Stimulated activated CD8-positive, alpha-beta memory T cell treated with anti-CD3 and anti-CD28 coated beads, Interleukin-7, amount 100 ng/mL, for 24 hours (primary cell): ENCODE measurements at regions not wholly inside any gene's neighbourhood (a gene's known extent, or its start where the extent isn't known, plus 50 kb on each side); places are given as distances from the start of the nearest gene placed in this dataset.

Experiments used
- DNase-seq: peaks from one replicate; pipeline ENCODE4 v3.0.0-alpha.2; 2020; ENCODE audit warnings: low read depth

DNA sequence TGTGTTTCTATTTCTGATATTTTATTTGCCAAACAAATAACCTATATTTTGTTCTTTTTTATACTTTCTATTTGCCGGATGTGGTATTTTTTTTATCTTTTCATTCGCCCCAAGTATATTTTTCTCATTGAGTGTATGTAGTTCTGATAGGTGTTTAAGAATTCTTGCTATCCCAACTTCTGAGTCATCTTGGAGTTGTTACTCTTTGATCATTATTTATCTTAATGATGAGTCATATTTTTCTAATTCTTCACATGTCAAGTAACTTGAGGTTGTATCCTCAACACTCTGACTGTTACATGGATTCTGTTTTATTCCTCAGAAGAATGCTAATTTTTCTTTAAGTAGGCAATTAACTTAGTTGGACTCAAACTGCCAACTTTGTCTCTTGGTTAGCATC, 498.1 kb downstream of the TLE1 start:
- DNase-seq, result no peak

GRCh38 chr9:81190659-81191058, 498.7 kb downstream of the TLE1 start:
- DNase-seq, result no peak

DNA sequence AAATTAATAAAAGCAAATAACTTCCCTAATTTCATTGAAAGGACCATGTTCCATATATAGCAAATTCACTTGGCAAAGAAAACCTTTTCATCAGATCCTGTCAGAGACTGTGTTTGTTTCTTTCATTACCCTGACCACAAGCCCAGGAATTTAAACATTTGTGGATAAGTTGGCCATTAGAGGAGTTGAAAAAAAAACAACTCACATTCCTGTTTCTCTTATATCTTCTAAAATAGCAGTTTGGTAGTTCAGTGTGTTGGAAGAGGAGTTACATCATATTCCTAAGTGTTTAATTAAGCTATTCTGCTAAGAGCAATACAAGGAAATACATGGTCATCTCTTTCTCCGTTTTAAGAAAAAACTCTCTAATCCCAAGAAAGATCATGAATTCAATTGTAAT, 505.6 kb downstream of the TLE1 start:
- no peak for DNase-seq

- DNase-seq, result no peak
Measured at GRCh38 chr9:81182431-81182830, 506.9 kb downstream of the TLE1 start.

DNA sequence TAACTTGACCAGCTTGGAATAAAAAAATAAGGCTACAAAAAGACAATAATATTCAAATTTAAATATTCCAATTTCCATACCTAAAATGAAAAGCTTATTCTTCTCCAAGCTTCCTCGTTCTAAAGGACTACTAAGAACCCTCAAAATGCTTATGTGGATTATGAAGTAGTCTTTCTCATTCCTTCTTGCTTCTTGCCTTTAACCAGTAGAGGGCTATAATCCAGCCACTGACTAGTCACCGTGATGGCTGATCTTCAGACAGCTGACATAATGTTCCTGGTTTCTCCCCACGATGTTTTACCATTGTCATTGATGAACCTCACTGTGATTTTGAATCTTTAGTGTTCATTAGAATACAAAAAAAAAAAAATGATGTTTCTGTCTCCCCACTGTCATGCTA, 515.3 kb downstream of the TLE1 start:
- DNase-seq, result no peak

DNA sequence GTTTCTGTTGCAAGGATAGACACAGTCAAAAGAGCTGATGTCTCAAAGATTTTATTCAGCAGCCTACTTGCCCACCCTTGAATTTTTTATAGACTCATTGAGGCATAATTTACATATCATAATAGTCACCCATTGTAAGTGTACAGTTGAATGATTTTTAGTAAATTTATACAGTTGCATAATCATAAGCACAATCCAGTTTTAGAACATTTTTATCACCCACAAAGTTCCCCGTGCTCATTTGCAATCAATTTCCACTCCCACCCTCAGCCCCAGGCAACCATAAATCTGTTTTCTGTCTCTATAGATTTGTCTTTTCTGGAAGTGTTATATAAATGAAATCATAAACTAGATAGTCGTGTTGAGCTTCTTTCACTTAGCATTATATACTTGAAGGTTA, 517.7 kb downstream of the TLE1 start:
- no peak for DNase-seq

DNA sequence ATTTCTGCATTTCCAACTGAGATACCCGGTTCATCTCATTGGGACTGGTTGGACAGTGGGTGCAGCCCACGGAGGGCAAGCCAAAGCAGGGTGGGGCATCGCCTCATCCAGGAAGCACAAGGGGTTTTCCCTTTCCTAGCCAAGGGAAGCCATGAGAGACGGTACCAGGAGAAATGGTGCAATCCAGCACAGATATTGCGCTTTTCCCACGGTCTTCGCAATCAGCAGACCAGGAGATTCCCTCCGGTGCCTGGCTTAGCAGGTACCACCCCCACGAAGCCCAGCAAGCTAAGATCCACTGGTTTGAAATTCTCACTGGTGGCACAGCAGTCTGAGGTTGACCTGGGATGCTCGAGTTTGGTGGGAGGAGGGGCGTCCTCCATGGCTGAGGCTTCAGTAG, 527.0 kb downstream of the TLE1 start:
- no peak for DNase-seq

- DNase-seq, result no peak
Measured at GRCh38 chr9:81156381-81156780, 533.0 kb downstream of the TLE1 start.

GRCh38 chr9:81150016-81150625, 539.2 kb downstream of the TLE1 start:
- no peak for DNase-seq

GRCh38 chr9:81146684-81147337, 542.5 kb downstream of the TLE1 start:
- DNase-seq, result no peak

DNA sequence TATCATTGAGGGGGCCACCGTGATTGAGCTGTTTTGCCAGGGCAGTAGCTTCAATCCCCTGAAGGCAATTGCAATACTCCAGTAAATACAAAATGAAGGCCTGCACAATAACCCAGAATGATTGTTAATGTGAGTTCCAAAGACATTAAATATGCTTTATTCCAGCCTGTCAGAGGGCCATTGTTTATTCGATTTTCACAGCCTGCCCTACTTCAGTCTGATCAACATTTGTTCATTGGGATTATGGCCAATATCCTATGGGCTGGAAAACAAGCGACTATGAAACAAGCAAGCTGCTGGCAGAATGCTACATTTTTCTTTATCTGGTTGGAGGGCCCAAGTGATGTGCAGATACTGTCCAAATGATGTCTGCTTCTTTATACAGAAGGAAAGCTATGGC, 543.1 kb downstream of the TLE1 start:
- DNase-seq, result no peak

DNA sequence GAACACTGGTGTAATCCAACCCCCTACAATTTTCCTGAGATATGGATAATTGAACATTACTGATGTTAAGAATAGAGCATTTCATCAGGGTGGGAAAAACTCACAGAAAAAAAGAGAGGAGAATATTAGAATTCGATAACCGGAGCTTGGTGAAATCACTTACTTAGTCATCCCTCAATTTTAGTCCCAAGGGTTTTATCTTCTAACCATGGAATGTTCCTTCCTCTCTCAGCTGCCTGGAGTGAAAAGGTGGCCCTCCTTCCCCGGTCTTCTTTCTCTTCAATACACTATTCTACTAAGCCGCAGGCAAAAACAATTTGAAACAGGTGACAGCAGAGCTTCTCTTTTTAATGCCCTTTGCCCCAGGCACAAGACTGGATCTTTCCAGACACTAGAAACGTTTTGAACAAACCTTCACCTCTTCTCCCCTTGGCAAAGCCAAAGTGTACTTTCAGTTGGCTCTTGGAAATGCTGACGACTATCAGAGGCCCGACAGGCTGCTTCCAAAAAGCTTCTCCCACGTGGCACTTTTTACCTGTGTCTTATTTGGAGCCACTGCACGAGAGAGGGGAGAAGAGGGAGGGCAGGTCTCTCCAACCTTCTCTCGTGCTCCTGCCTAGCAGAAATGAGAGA, 543.9 kb downstream of the TLE1 start:
- no peak for DNase-seq

GRCh38 chr9:81141961-81142360, 547.4 kb downstream of the TLE1 start:
- DNase-seq, result no peak

GRCh38 chr9:81137976-81138568, 551.3 kb downstream of the TLE1 start:
- DNase-seq, result no peak

GRCh38 chr9:81132796-81133195, 556.6 kb downstream of the TLE1 start:
- DNase-seq, result no peak

DNA sequence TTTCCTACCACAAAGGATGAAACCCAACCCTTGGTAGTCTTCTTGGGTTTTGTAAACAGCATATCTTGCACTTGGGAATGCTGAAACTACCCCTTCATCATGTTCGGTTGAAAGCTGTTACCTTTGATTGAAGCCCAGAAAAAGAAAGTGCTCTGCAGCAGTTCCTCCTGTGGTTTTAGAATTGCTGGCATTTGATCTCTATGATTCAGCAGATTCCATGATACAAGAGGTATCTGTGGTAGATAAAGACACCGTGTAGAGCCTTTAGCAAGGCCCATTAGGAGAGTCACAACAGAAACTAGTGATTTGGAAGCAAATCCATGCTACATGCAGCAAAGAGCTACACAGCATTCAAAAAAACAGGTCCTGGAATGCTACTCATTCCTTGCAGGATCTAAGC, 557.0 kb downstream of the TLE1 start:
- no peak for DNase-seq

DNA sequence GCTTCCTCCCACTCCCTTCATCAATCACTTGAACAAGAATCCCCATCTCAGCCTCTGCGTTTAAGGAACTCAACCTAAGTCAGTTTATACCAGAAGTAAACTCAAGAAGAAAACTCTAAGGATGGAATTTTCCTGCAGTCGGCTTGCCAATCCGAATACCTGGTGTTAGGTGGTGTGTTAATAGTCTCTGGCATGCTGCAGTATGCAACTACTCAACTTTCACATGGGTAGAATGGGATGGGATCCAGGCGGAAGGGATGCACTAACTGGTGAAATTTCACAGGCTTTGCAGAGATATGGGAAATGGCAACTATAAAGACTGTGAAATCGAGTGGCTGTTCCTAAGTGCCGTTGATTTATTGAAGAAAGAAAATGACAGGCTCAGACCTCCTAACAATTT, 560.6 kb downstream of the TLE1 start:
- no peak for DNase-seq

- DNase-seq, result no peak
Measured at GRCh38 chr9:81125446-81126092, 563.8 kb downstream of the TLE1 start.

GRCh38 chr9:81123526-81123925, 565.8 kb downstream of the TLE1 start:
- DNase-seq, result no peak

DNA sequence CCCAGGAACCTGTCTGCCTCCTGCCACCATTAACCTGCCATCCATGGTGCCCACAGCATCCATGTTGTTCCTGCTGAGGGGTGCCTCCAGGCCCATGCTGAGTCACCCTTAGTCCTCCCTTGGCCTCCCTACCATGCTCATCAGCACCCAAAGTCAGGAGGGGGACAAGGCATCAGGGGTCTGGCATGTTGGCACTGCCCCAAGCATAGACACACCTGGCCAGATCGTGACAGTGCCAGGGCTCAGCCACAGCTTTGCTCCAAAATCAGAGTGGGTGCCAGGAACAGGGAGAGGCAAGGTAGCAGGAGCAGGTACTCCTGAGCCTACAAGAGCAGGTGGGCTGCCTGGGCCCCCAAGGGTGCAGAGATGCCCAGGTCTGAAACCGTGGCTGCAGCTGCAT, 566.6 kb downstream of the TLE1 start:
- no peak for DNase-seq

GRCh38 chr9:81119591-81119990, 569.8 kb downstream of the TLE1 start:
- no peak for DNase-seq

- DNase-seq, result no peak
Measured at GRCh38 chr9:81118416-81118815, 570.9 kb downstream of the TLE1 start.
